ENCODE measurements at regions not wholly inside any gene's neighbourhood (a gene's known extent, or its start where the extent isn't known, plus 50 kb on each side); places are given as distances from the start of the nearest gene placed in this dataset.

DNA sequence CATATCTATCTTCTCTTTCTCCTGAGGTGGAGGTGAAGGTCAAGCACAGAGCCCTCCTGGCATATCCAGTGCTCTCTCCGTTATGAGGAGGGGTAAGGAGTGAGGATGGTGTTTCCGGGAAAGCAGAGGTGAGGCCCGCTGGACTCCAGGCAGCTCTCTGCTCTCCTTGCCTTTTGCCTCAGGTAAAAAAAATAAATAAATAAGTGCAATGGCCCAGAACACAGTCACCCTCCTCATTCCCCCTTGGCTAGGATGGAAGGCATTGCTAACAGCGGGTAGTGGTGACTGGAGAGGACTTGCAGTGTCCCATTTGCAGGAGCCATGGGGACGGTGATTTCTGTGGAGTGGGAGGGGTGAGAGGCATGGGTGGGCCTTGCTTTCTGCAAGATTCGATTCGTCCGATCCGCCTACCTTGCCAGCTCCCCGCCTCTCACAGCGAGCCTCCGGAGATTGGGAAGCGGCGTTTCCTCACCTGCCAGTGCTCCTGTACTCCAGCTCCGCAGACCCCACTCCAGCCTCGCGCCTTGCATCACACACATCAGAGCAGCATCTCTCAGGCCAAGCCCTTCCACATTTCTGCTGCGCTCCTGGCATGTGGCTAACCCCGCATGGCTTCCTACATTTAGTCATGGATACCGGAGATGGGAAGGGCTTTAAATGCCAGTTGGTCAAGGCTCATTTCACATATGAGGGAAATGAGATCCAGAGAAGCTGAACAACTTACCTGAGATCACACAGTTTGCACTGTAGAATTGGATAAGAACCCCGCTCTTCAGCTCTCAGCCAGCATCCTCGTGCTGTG, 155.2 kb downstream of the VAPA start:
- H3K27ac Mint-ChIP-seq: no peak overlapping the region
- no peak for DNase-seq
- H3K36me3 Mint-ChIP-seq (ENCODE audit: low read depth): no peaks in the 10 kb centered on the region
- peaks cover 13% of the 10 kb centered on the region for H3K4me1 Mint-ChIP-seq (ENCODE audit: low read depth)
- no peak overlapping the region for H3K4me3 Mint-ChIP-seq
- peaks cover 19% of the 10 kb centered on the region for H3K27me3 Mint-ChIP-seq (ENCODE audit: insufficient read depth)
- no peaks in the 10 kb centered on the region for H3K9me3 Mint-ChIP-seq
- TF ChIP-seq, protein P1, sequence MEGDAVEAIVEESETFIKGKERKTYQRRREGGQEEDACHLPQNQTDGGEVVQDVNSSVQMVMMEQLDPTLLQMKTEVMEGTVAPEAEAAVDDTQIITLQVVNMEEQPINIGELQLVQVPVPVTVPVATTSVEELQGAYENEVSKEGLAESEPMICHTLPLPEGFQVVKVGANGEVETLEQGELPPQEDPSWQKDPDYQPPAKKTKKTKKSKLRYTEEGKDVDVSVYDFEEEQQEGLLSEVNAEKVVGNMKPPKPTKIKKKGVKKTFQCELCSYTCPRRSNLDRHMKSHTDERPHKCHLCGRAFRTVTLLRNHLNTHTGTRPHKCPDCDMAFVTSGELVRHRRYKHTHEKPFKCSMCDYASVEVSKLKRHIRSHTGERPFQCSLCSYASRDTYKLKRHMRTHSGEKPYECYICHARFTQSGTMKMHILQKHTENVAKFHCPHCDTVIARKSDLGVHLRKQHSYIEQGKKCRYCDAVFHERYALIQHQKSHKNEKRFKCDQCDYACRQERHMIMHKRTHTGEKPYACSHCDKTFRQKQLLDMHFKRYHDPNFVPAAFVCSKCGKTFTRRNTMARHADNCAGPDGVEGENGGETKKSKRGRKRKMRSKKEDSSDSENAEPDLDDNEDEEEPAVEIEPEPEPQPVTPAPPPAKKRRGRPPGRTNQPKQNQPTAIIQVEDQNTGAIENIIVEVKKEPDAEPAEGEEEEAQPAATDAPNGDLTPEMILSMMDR (IDR thresholded peaks at IDR 0.05): no peak

- TF ChIP-seq, protein P1 (IDR thresholded peaks at IDR 0.05): no peak
- Mint-ChIP-seq H3K36me3 (ENCODE audit: low read depth) (no peaks in the 10 kb centered on the region), H3K27me3 (ENCODE audit: insufficient read depth) (peaks cover 29% of the 10 kb centered on the region), H3K4me3 (no peak overlapping the region), H3K27ac (no peak overlapping the region), H3K9me3 (no peaks in the 10 kb centered on the region), H3K4me1 (ENCODE audit: low read depth) (peaks cover 10% of the 10 kb centered on the region)
- no peak for DNase-seq
Measured at GRCh38 chr18:10070561-10071000, 156.8 kb downstream of the VAPA start.

GRCh38 chr18:10072671-10073175, 158.9 kb downstream of the VAPA start:
- DNase-seq: peak; percentile 44
- H3K9me3 Mint-ChIP-seq: no peaks in the 10 kb centered on the region
- no peak overlapping the region for H3K27ac Mint-ChIP-seq
- H3K4me1 Mint-ChIP-seq (ENCODE audit: low read depth): peaks cover 7% of the 10 kb centered on the region; the same call in 1 of the 2 replicates
- TF ChIP-seq, protein P1 (IDR thresholded peaks at IDR 0.05): no peak
- H3K27me3 Mint-ChIP-seq (ENCODE audit: insufficient read depth): peaks cover 30% of the 10 kb centered on the region
- H3K36me3 Mint-ChIP-seq (ENCODE audit: low read depth): no peaks in the 10 kb centered on the region
- no peak overlapping the region for H3K4me3 Mint-ChIP-seq

- Mint-ChIP-seq H3K27me3 (ENCODE audit: insufficient read depth) (peaks cover 29% of the 10 kb centered on the region), H3K27ac (no peak overlapping the region)
Measured at GRCh38 chr18:10074110-10074509, 160.3 kb downstream of the VAPA start.

DNA sequence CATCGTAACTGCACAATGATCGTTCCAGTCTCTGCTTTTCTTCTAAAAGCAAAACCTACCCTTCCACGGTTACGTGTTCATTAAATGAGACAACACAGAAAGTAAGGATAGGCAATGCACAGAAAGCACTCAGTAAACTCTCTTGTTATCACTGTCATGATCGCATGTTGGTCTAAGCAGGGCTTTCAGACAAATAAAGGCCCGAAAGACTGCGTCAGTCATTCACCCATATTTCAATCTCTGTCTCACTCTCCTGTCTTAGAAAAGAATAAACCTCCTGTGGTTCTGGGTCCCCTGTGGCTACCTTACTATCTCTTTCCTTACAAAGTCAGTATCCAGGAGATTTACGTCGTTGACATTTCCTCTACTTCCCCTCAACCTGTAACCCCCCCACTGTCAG, 160.9 kb downstream of the VAPA start:
- Mint-ChIP-seq H3K36me3 (ENCODE audit: low read depth) (no peaks in the 10 kb centered on the region), H3K27ac (no peak overlapping the region), H3K4me1 (ENCODE audit: low read depth) (peaks cover 7% of the 10 kb centered on the region; the same call in 1 of the 2 replicates), H3K9me3 (no peaks in the 10 kb centered on the region), H3K27me3 (ENCODE audit: insufficient read depth) (peaks cover 29% of the 10 kb centered on the region), H3K4me3 (peak overlapping the region; percentile 20; the same call in 1 of the 2 replicates)
- TF ChIP-seq, protein P1 (IDR thresholded peaks at IDR 0.05): no peak
- DNase-seq: no peak

More at GRCh38 chr18:10074110-10074509, 160.3 kb downstream of the VAPA start:
- Mint-ChIP-seq H3K4me3 (peak overlapping the region; percentile 20; the same call in 1 of the 2 replicates), H3K9me3 (no peaks in the 10 kb centered on the region), H3K4me1 (ENCODE audit: low read depth) (peaks cover 7% of the 10 kb centered on the region; the same call in 1 of the 2 replicates), H3K36me3 (ENCODE audit: low read depth) (no peaks in the 10 kb centered on the region)
- TF ChIP-seq, protein P1 (IDR thresholded peaks at IDR 0.05): no peak
- no peak for DNase-seq
